ENCODE measurements at regions not wholly inside any gene's neighbourhood (a gene's known extent, or its start where the extent isn't known, plus 50 kb on each side); places are given as distances from the start of the nearest gene placed in this dataset.

- H2AFZ ChIP-seq (ENCODE audit: low read depth), result no peak overlapping the region
- H4K20me1 ChIP-seq (ENCODE audit: insufficient read depth), result no peaks in the 10 kb centered on the region
- no peaks in the 10 kb centered on the region for H3K9me2 ChIP-seq
- no peaks in the 10 kb centered on the region for H3K36me3 ChIP-seq (replicated peaks in 1 of 2; ENCODE audit: control insufficient read depth in 1 of 2, insufficient read depth in 2 of 2, low read length in 1 of 2)
- WGBS (ENCODE audit: low lambda C conversion rate), result 28% methylated on average over 2 of the region's 2 CpGs
- CTCF ChIA-PET, result no interaction called here
- H3K9me3 ChIP-seq, result no peaks in the 10 kb centered on the region
- H3K27me3 ChIP-seq (ENCODE audit: insufficient read depth), result no peaks in the 10 kb centered on the region
- H3K9ac ChIP-seq, result no peak overlapping the region
- H3F3A ChIP-seq (replicated peaks; ENCODE audit: insufficient read depth), result no peaks in the 10 kb centered on the region
- H3K79me2 ChIP-seq (ENCODE audit: insufficient read depth), result no peaks in the 10 kb centered on the region
- POLR2A ChIA-PET, result no interaction called here
- H3K4me3 ChIP-seq (ENCODE audit: low read depth in 2 of 2, low read length in 1 of 2), result no peak overlapping the region
- H3K4me1 ChIP-seq (ENCODE audit: control insufficient read depth in 1 of 2, insufficient read depth in 2 of 2, low read depth in 1 of 2, low read length in 1 of 2), result no peaks in the 10 kb centered on the region
- TF ChIP-seq EP300 (IDR thresholded peaks at IDR 0.05; ENCODE audit: borderline replicate concordance in 1 of 2, low read depth in 1 of 2, low read length in 1 of 2) (no peak), CHD2 (IDR thresholded peaks at IDR 0.05; ENCODE audit: low read length, partially characterized antibody) (no peak), IRF3 (IDR thresholded peaks at IDR 0.05; ENCODE audit: low read depth, low read length) (no peak), GABPA (IDR thresholded peaks at IDR 0.05; ENCODE audit: low read depth) (no peak), FOSL2 (IDR thresholded peaks at IDR 0.05; ENCODE audit: borderline replicate concordance, low read depth) (no peak), USF2 (IDR thresholded peaks at IDR 0.05; ENCODE audit: borderline replicate concordance, low read depth, low read length) (no peak), REST (IDR thresholded peaks at IDR 0.05; ENCODE audit: low read depth, low read length) (no peak)
- H3K27ac ChIP-seq (ENCODE audit: low read depth in 2 of 2, low read length in 1 of 2), result no peak overlapping the region
- H3K4me2 ChIP-seq, result no peak overlapping the region
- no peak for DNase-seq
Measured at GRCh38 chr15:95448531-95449229, 881.8 kb upstream of the NR2F2 start.

GRCh38 chr15:95449230-95449628, 881.3 kb upstream of the NR2F2 start:
- no peak for DNase-seq
- no peaks in the 10 kb centered on the region for H3F3A ChIP-seq (replicated peaks; ENCODE audit: insufficient read depth)
- no peaks in the 10 kb centered on the region for H3K27me3 ChIP-seq (ENCODE audit: insufficient read depth)
- no peaks in the 10 kb centered on the region for H4K20me1 ChIP-seq (ENCODE audit: insufficient read depth)
- no peak overlapping the region for H3K4me2 ChIP-seq
- CTCF ChIA-PET, result no interaction called here
- H2AFZ ChIP-seq (ENCODE audit: low read depth), result no peak overlapping the region
- no peak overlapping the region for H3K4me3 ChIP-seq (ENCODE audit: low read depth in 2 of 2, low read length in 1 of 2)
- no peaks in the 10 kb centered on the region for H3K4me1 ChIP-seq (ENCODE audit: control insufficient read depth in 1 of 2, insufficient read depth in 2 of 2, low read depth in 1 of 2, low read length in 1 of 2)
- H3K79me2 ChIP-seq (ENCODE audit: insufficient read depth), result no peaks in the 10 kb centered on the region
- no peaks in the 10 kb centered on the region for H3K36me3 ChIP-seq (replicated peaks in 1 of 2; ENCODE audit: control insufficient read depth in 1 of 2, insufficient read depth in 2 of 2, low read length in 1 of 2)
- TF ChIP-seq GABPA (IDR thresholded peaks at IDR 0.05; ENCODE audit: low read depth), result no peak
- TF ChIP-seq TEAD4 (IDR thresholded peaks at IDR 0.05; ENCODE audit: borderline replicate concordance, insufficient read depth), result no peak
- no peak for TF ChIP-seq MXI1 (IDR thresholded peaks at IDR 0.05; ENCODE audit: low read depth, low read length)
- TF ChIP-seq CTCF (IDR thresholded peaks at IDR 0.05), result 0 out of 2 replicates have a peak, but pooled peaks have one; percentile 12
- H3K9me3 ChIP-seq, result no peaks in the 10 kb centered on the region
- no peak overlapping the region for H3K27ac ChIP-seq (ENCODE audit: low read depth in 2 of 2, low read length in 1 of 2)
- no peak overlapping the region for H3K9ac ChIP-seq
- WGBS (ENCODE audit: low lambda C conversion rate), result 0% methylated on average over 2 of the region's 2 CpGs
- POLR2A ChIA-PET, result no interaction called here
- no peaks in the 10 kb centered on the region for H3K9me2 ChIP-seq
